ENCODE measurements at regions not wholly inside any gene's neighbourhood (a gene's known extent, or its start where the extent isn't known, plus 50 kb on each side); places are given as distances from the start of the nearest gene placed in this dataset.

DNA sequence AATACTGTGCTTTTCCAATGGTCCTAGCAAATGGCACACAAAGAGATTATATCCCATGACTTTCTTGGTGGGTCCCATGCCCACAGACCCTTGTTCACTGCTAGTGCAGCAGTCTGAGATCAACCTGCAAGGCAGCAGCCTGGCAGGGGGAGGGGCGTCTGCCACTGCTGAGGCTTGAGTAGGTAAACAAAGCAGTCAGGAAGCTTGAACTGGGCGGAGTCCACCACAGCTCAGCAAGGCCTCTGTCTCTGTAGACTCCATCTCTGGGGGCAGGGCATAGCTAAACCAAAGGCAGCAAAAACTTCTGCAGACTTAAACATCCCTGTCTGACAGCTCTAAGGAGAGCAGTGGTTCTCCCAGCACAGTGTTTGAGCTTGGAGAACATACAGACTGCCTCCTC is 82.9 kb downstream of the ZNF737 start:
- no peak for TF ChIP-seq CTCF (IDR thresholded peaks at IDR 0.05; ENCODE audit: unreplicated experiment in 3 of 3)
- no peaks in the 10 kb centered on the region for H3K36me3 Mint-ChIP-seq (ENCODE audit: low read depth)
- no peaks in the 10 kb centered on the region for H3K27me3 Mint-ChIP-seq (ENCODE audit: low read depth)
- no peak overlapping the region for H3K4me3 Mint-ChIP-seq
- H3K9me3 Mint-ChIP-seq, result peaks cover 12% of the 10 kb centered on the region
- H3K4me1 Mint-ChIP-seq, result no peaks in the 10 kb centered on the region
- no peak overlapping the region for H3K27ac Mint-ChIP-seq

DNA sequence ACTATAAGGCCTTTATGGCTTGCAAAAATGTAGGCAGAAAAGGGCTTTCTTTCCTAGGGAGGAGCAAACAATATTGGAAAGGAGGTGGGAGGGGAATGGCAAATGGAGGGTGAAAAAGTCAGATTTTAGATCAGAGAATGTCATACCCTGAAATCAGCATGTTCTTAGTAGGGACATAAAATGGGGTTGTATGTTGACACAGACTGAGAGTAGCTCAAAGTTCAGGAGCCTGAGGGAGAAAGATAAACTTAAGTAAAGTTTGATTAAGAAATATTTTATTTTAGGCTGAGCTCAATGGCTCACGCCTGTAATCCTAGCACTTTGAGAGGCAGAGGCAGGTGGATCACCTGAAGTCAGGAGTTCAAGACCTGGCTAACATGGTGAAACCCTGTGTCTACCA is 83.8 kb downstream of the ZNF737 start:
- Mint-ChIP-seq H3K27ac (no peak overlapping the region), H3K9me3 (peaks cover 21% of the 10 kb centered on the region), H3K4me3 (no peak overlapping the region), H3K27me3 (ENCODE audit: low read depth) (no peaks in the 10 kb centered on the region), H3K4me1 (no peaks in the 10 kb centered on the region), H3K36me3 (ENCODE audit: low read depth) (no peaks in the 10 kb centered on the region)
- TF ChIP-seq CTCF (IDR thresholded peaks at IDR 0.05; ENCODE audit: unreplicated experiment in 3 of 3), result no peak

DNA sequence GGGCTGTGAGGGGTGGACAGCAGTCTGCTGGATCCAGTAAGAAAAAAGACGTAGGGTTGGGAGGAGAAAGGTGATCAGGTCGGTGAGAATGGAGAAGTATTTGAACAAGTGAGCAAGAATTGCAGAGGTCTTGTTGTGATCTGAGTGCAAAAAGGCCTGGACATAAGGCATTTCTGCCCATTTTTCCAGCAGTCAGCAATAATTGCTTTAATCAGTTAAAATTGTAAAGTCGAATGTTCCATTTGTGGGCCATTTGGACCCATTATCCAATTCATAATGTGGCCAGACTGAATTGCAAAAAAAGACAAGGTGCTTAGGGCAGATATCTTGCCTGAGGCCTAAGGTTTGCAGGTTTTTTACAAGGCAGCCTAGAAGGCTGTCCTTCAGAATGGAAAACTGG is 86.1 kb downstream of the ZNF737 start:
- no peak overlapping the region for H3K4me3 Mint-ChIP-seq
- peaks cover 35% of the 10 kb centered on the region for H3K9me3 Mint-ChIP-seq
- no peak for TF ChIP-seq CTCF (IDR thresholded peaks at IDR 0.05; ENCODE audit: unreplicated experiment in 3 of 3)
- no peaks in the 10 kb centered on the region for H3K4me1 Mint-ChIP-seq
- peaks cover 7% of the 10 kb centered on the region for H3K27me3 Mint-ChIP-seq (ENCODE audit: low read depth)
- peaks cover 7% of the 10 kb centered on the region for H3K36me3 Mint-ChIP-seq (ENCODE audit: low read depth)
- no peak overlapping the region for H3K27ac Mint-ChIP-seq

GRCh38 chr19:20478936-20479335 is 86.6 kb downstream of the ZNF737 start:
- Mint-ChIP-seq H3K9me3 (peaks cover 35% of the 10 kb centered on the region), H3K27ac (no peak overlapping the region), H3K4me3 (no peak overlapping the region), H3K4me1 (no peaks in the 10 kb centered on the region), H3K36me3 (ENCODE audit: low read depth) (peaks cover 7% of the 10 kb centered on the region), H3K27me3 (ENCODE audit: low read depth) (peaks cover 7% of the 10 kb centered on the region)
- no peak for TF ChIP-seq CTCF (IDR thresholded peaks at IDR 0.05; ENCODE audit: unreplicated experiment in 3 of 3)

GRCh38 chr19:20472854-20473253 is 92.7 kb downstream of the ZNF737 start:
- H3K27ac Mint-ChIP-seq, result no peak overlapping the region
- H3K9me3 Mint-ChIP-seq, result peaks cover 27% of the 10 kb centered on the region
- peaks cover 7% of the 10 kb centered on the region for H3K36me3 Mint-ChIP-seq (ENCODE audit: low read depth)
- no peak overlapping the region for H3K4me3 Mint-ChIP-seq
- no peaks in the 10 kb centered on the region for H3K4me1 Mint-ChIP-seq
- no peak for TF ChIP-seq CTCF (IDR thresholded peaks at IDR 0.05; ENCODE audit: unreplicated experiment in 3 of 3)
- peaks cover 7% of the 10 kb centered on the region for H3K27me3 Mint-ChIP-seq (ENCODE audit: low read depth)

DNA sequence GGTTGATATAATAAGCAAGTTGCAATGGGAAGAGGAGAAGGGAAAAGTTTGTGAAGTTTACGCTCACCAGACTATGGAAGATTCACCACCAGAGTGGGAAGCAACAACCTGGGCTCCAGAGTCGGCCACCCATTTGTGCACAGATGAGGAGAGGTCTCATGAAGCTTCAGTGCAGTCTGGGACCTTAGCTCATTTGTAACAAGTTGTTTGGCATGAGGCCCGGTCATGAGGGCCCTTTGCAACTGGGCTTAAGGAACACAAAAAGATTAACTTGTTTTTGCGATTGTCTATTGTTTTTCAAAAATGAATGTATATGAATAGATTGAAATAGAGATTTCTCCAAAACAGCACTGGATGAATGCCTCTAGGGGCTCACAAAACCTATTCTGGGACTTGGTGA is 94.2 kb downstream of the ZNF737 start:
- no peak overlapping the region for H3K4me3 Mint-ChIP-seq

More for the DNA sequence above, 94.2 kb downstream of the ZNF737 start:
- H3K4me1 Mint-ChIP-seq, result no peaks in the 10 kb centered on the region
- TF ChIP-seq CTCF (IDR thresholded peaks at IDR 0.05; ENCODE audit: unreplicated experiment in 3 of 3), result no peak
- H3K27ac Mint-ChIP-seq, result no peak overlapping the region
- peaks cover 14% of the 10 kb centered on the region for H3K9me3 Mint-ChIP-seq
- peaks cover 7% of the 10 kb centered on the region for H3K36me3 Mint-ChIP-seq (ENCODE audit: low read depth)
- peaks cover 6% of the 10 kb centered on the region for H3K27me3 Mint-ChIP-seq (ENCODE audit: low read depth)

Data from nephron (organoid).